ENCODE measurements at regions not wholly inside any gene's neighbourhood (a gene's known extent, or its start where the extent isn't known, plus 50 kb on each side); places are given as distances from the start of the nearest gene placed in this dataset.

- TF ChIP-seq CEBPB (IDR thresholded peaks at IDR 0.05; ENCODE audit: low read depth, low read length): no peak
- TF ChIP-seq, protein P1, sequence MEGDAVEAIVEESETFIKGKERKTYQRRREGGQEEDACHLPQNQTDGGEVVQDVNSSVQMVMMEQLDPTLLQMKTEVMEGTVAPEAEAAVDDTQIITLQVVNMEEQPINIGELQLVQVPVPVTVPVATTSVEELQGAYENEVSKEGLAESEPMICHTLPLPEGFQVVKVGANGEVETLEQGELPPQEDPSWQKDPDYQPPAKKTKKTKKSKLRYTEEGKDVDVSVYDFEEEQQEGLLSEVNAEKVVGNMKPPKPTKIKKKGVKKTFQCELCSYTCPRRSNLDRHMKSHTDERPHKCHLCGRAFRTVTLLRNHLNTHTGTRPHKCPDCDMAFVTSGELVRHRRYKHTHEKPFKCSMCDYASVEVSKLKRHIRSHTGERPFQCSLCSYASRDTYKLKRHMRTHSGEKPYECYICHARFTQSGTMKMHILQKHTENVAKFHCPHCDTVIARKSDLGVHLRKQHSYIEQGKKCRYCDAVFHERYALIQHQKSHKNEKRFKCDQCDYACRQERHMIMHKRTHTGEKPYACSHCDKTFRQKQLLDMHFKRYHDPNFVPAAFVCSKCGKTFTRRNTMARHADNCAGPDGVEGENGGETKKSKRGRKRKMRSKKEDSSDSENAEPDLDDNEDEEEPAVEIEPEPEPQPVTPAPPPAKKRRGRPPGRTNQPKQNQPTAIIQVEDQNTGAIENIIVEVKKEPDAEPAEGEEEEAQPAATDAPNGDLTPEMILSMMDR (conservative IDR thresholded peaks at IDR 0.05; ENCODE audit: low read depth, low read length): no peak
- TF ChIP-seq, protein P2, sequence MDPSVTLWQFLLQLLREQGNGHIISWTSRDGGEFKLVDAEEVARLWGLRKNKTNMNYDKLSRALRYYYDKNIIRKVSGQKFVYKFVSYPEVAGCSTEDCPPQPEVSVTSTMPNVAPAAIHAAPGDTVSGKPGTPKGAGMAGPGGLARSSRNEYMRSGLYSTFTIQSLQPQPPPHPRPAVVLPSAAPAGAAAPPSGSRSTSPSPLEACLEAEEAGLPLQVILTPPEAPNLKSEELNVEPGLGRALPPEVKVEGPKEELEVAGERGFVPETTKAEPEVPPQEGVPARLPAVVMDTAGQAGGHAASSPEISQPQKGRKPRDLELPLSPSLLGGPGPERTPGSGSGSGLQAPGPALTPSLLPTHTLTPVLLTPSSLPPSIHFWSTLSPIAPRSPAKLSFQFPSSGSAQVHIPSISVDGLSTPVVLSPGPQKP (IDR thresholded peaks at IDR 0.05; ENCODE audit: borderline replicate concordance, low read depth, low read length): no peak
- no peak for TF ChIP-seq POLR2A (IDR thresholded peaks at IDR 0.05; ENCODE audit: low read depth, low read length)
- TF ChIP-seq FOS (IDR thresholded peaks at IDR 0.05; ENCODE audit: low read depth, low read length): no peak
- no peak for TF ChIP-seq SMC3 (IDR thresholded peaks at IDR 0.05; ENCODE audit: low read depth, low read length)
- TF ChIP-seq MAZ (IDR thresholded peaks at IDR 0.05; ENCODE audit: borderline replicate concordance, low read depth, low read length): no peak
- no peak for TF ChIP-seq RFX5 (IDR thresholded peaks at IDR 0.05; ENCODE audit: low read depth, low read length)
Measured at GRCh38 chr6:21977346-21977745, 319.5 kb downstream of the PRL start.
